Naive thymus-derived CD4-positive, alpha-beta T cell (primary cell): ENCODE measurements at regions not wholly inside any gene's neighbourhood (a gene's known extent, or its start where the extent isn't known, plus 50 kb on each side); places are given as distances from the start of the nearest gene placed in this dataset.

Experiments
- ATAC-seq: fragments of 150-1000 bp; cut with Tn5 transposase; 2 replicates; pipeline ENCODE4 v1.10.0; 2021; ENCODE audit warnings: mild to moderate bottlenecking, moderate library complexity
- CTCF ChIA-PET: fragments of 350-600 bp; sonication (Branson Sonifier 250); formaldehyde crosslinking; loops from one replicate; lab custom pipeline; 2021; ENCODE audit warnings: antibody characterized with exemption; lab: Charles Lee
- POLR2A ChIA-PET: fragments of 350-600 bp; sonication (Branson Sonifier 250); formaldehyde crosslinking; loops from one replicate; lab custom pipeline; 2021; ENCODE audit warnings: antibody characterized with exemption, inconsistent platforms; lab: Charles Lee
- DNase-seq, 9 donors: peaks; one replicate each; pipeline versions ENCODE4 v3.0.0 to v3.0.0-alpha.2; 2020 to 2022; ENCODE audit warnings: mixed read lengths in 1 of 9
- H3K27ac ChIP-seq: one replicate; pipeline ENCODE4 v1.7.0; 2013; ENCODE audit warnings: mild to moderate bottlenecking, low read depth, low read length, moderate library complexity
- H3K27me3 ChIP-seq, 2 donors: one replicate each; pipeline ENCODE4 v1.7.0; 2013; ENCODE audit warnings: low read length in 2 of 2, mild to moderate bottlenecking in 2 of 2, moderate library complexity in 2 of 2; ENCODE audit not compliant: control insufficient read depth in 2 of 2, insufficient read depth in 2 of 2
- H3K36me3 ChIP-seq, 3 experiments: 1 replicate in 2 of 3; 2 replicates in 1 of 3; pipeline ENCODE4 v1.7.0; 2013; ENCODE audit warnings: low read length in 3 of 3, mild to moderate bottlenecking in 3 of 3, moderate library complexity in 1 of 3; ENCODE audit not compliant: insufficient read depth in 3 of 3, control insufficient read depth in 2 of 3
- H3K4me1 ChIP-seq, 2 donors: one replicate each; pipeline ENCODE4 v1.7.0; 2013; ENCODE audit warnings: low read length in 2 of 2, mild to moderate bottlenecking in 2 of 2, moderate library complexity in 1 of 2; ENCODE audit not compliant: control insufficient read depth in 2 of 2, insufficient read depth in 2 of 2
- H3K4me3 ChIP-seq: 2 replicates; pipeline ENCODE4 v1.7.0; 2013; ENCODE audit warnings: mild to moderate bottlenecking, low read length
- H3K9me3 ChIP-seq, 3 experiments: 1 replicate in 2 of 3; 2 replicates in 1 of 3; pipeline ENCODE4 v1.7.0; 2013; ENCODE audit warnings: low read length in 3 of 3; ENCODE audit not compliant: control insufficient read depth in 2 of 3
- H3K27ac Mint-ChIP-seq, 9 donors: one replicate each; pipeline ENCODE4 v1.8.0; 2020 to 2022; ENCODE audit warnings: mixed read lengths in 9 of 9, mild to moderate bottlenecking in 8 of 9, moderate library complexity in 5 of 9, inconsistent platforms in 2 of 9
- H3K27me3 Mint-ChIP-seq, 5 donors: one replicate each; pipeline ENCODE4 v1.8.0; 2021 to 2022; ENCODE audit warnings: mixed read lengths in 5 of 5, mild to moderate bottlenecking in 1 of 5
- H3K36me3 Mint-ChIP-seq, 5 donors: one replicate each; pipeline ENCODE4 v1.8.0; 2020 to 2022; ENCODE audit warnings: mixed read lengths in 5 of 5, mild to moderate bottlenecking in 3 of 5, inconsistent platforms in 1 of 5
- H3K4me1 Mint-ChIP-seq, 7 donors: one replicate each; pipeline ENCODE4 v1.8.0; 2020 to 2022; ENCODE audit warnings: mixed read lengths in 7 of 7, mild to moderate bottlenecking in 3 of 7, inconsistent platforms in 1 of 7
- H3K4me3 Mint-ChIP-seq, 10 donors: one replicate each; pipeline ENCODE4 v1.8.0; 2020 to 2022; ENCODE audit warnings: mild to moderate bottlenecking in 10 of 10, mixed read lengths in 10 of 10, moderate library complexity in 6 of 10, inconsistent platforms in 2 of 10
- H3K9me3 Mint-ChIP-seq, 11 donors: one replicate each; pipeline ENCODE4 v1.8.0; 2020 to 2022; ENCODE audit warnings: mixed read lengths in 11 of 11, mild to moderate bottlenecking in 4 of 11, inconsistent platforms in 1 of 11, moderate library complexity in 1 of 11
- intact Hi-C, 2 donors: fragments of 100-400 bp; cut with micrococcal nuclease; formaldehyde crosslinking; loops; one replicate each; pipeline ENCODE4 v1.15.1; 2023

DNA sequence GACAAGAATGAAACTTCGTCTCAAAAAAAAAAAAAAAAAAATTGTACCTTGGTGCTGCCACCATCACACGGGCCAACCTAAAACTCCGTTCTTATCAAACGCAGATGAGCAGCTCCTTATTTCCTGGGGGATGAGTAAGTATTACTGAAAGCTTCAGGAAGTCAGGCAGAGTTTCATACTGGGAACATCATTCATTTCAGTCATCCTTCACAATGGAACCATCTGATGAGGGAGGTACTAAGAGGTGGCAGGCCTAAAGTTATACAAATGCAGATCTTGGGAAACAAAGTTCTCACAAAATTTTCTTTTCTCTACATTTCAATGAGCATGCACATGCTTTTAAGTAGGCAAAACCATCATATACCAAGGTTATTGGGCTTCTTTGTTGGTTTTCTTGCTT lies 636.0 kb upstream of the LMCD1 start:
- Mint-ChIP-seq H3K36me3 (no peaks in the 10 kb centered on the region), H3K9me3 (peaks cover 0 to 6% (median 2%) of the 10 kb centered on the region in 11 donors), H3K27ac (no peak overlapping the region), H3K4me1 (peaks cover 0 to 52% (median 28%) of the 10 kb centered on the region in 7 donors), H3K4me3 (no peak overlapping the region), H3K27me3 (no peaks in the 10 kb centered on the region)
- Histone ChIP-seq H3K27ac (no peak overlapping the region), H3K9me3 (no peaks in the 10 kb centered on the region), H3K27me3 (no peaks in the 10 kb centered on the region), H3K36me3 (no peaks in the 10 kb centered on the region), H3K4me3 (no peak overlapping the region), H3K4me1 (peaks cover 0 to 16% of the 10 kb centered on the region in 2 donors)
- intact Hi-C loops, result no loop called here
- ChIA-PET CTCF (no interaction called here), POLR2A (interaction anchor here (1.4 kb wide), 1 partner anchor 11 kb away, joined by 3 read pairs; no protein-coding TSS in a partner anchor)
- ATAC-seq, result no peak
- no peak for DNase-seq

DNA sequence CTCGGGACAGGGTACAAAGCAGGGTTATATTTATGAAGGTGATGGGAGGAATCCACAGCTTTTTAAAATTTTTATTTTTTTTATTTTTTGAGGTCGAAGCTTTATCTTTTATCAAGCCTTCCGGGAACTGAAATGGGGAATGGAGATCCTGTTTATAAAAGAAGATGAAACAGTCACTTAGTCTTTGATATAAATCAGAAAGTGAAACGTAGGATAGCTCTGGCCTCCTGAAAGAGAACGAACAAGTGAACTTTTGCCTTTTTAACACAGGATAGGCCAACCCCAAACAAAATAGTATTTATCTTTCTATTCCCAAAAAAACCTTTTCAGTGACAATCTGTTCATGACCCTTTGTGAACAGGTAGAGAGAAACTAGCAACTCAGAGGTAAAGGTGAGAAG lies 634.0 kb upstream of the LMCD1 start:
- peak in 4 of 9 donors; percentile 3 to 20 (median 6) for DNase-seq
- Mint-ChIP-seq H3K27me3 (no peaks in the 10 kb centered on the region), H3K9me3 (peaks cover 0 to 7% (median 2%) of the 10 kb centered on the region in 11 donors), H3K4me1 (peaks cover 0 to 46% (median 28%) of the 10 kb centered on the region in 7 donors), H3K36me3 (no peaks in the 10 kb centered on the region), H3K27ac (peak overlapping the region in 8 of 9 donors; percentile 53 to 88 (median 82)), H3K4me3 (peak overlapping the region in 7 of 10 donors; percentile 40 to 72 (median 61))
- Histone ChIP-seq H3K9me3 (no peaks in the 10 kb centered on the region), H3K4me3 (no peak overlapping the region), H3K27ac (no peak overlapping the region), H3K27me3 (no peaks in the 10 kb centered on the region), H3K4me1 (peaks cover 0 to 16% of the 10 kb centered on the region in 2 donors), H3K36me3 (no peaks in the 10 kb centered on the region)
- ChIA-PET POLR2A (interaction anchor here (1.1 kb wide), 1 partner anchor 10 kb away, joined by 4 read pairs; no protein-coding TSS in a partner anchor), CTCF (no interaction called here)
- intact Hi-C loops, result loop anchor here in 1 of 2 donors (1.0 kb wide), 1 partner anchor 10 kb away; no protein-coding TSS in a partner anchor
- ATAC-seq, result no peak

DNA sequence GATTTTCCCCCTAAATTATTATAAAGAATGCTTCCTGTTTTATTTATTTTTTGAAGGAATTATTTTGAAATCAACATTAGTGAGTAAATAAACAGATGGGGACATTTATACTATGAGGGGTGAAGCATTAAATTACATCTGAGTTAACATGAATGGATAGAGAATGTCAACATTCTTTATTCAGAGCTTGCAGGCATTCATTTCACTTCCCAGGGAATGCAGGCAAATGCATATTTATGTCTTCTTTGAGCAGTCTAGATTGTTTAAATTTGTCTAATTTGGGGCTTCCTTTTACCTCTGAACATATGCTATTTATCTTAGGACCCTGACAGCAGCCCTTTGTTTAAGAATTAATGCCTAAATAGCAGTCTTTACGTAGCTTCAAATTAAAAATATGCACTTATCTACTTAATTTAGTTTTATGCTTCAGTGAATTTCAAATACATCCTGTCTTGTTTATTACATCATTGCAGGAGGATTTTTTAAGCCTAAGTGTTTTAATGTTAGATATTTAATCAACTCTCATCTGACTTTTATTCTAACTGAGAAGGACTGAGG lies 630.5 kb upstream of the LMCD1 start:
- Mint-ChIP-seq H3K9me3 (peaks cover 0 to 22% (median 3%) of the 10 kb centered on the region in 11 donors), H3K4me1 (peaks cover 0 to 63% (median 39%) of the 10 kb centered on the region in 7 donors), H3K36me3 (no peaks in the 10 kb centered on the region), H3K27ac (no peak overlapping the region), H3K4me3 (no peak overlapping the region), H3K27me3 (no peaks in the 10 kb centered on the region)
- Histone ChIP-seq H3K4me3 (no peak overlapping the region), H3K9me3 (no peaks in the 10 kb centered on the region), H3K36me3 (no peaks in the 10 kb centered on the region), H3K4me1 (peaks cover 0 to 21% of the 10 kb centered on the region in 2 donors), H3K27ac (no peak overlapping the region), H3K27me3 (no peaks in the 10 kb centered on the region)
- no peak for DNase-seq
- POLR2A ChIA-PET, result interaction anchor here (0.6 kb wide), 1 partner anchor 128 kb away, joined by 4 read pairs; no protein-coding TSS in a partner anchor
- CTCF ChIA-PET, result no interaction called here
- ATAC-seq, result no peak
- intact Hi-C loops, result no loop called here

DNA sequence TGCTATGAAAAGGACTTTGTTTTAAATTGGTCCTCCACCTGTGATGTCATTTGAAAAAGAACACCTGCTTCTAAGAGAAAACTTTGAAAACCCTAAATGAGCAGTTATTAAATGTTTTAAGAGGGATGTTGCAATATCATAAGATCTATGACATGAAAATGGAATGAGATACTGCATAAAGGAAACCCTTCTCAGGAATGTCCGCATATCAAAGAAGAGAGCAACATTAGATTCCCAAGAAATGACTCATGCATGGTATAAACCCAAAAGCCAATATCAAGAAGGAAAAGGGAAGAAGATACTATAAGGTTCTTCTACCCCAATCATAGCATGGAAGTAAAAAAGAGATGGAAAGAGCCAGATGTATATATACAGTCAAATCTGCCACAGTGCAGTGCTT lies 627.5 kb upstream of the LMCD1 start:
- no peaks in the 10 kb centered on the region for H3K36me3 ChIP-seq
- POLR2A ChIA-PET, result no interaction called here
- Mint-ChIP-seq H3K36me3 (no peaks in the 10 kb centered on the region), H3K27ac (no peak overlapping the region), H3K9me3 (peaks cover 0 to 25% (median 10%) of the 10 kb centered on the region in 11 donors), H3K4me3 (no peak overlapping the region), H3K27me3 (no peaks in the 10 kb centered on the region), H3K4me1 (peaks cover 11 to 68% (median 37%) of the 10 kb centered on the region in 7 donors)
- ATAC-seq (no peak), DNase-seq (no peak)
- H3K9me3 ChIP-seq, result no peaks in the 10 kb centered on the region
- peaks cover 9 to 27% of the 10 kb centered on the region in 2 donors for H3K4me1 ChIP-seq
- H3K27ac ChIP-seq, result no peak overlapping the region
- no peak overlapping the region for H3K4me3 ChIP-seq
- H3K27me3 ChIP-seq, result no peaks in the 10 kb centered on the region
- intact Hi-C loops, result no loop called here
- CTCF ChIA-PET, result no interaction called here

DNA sequence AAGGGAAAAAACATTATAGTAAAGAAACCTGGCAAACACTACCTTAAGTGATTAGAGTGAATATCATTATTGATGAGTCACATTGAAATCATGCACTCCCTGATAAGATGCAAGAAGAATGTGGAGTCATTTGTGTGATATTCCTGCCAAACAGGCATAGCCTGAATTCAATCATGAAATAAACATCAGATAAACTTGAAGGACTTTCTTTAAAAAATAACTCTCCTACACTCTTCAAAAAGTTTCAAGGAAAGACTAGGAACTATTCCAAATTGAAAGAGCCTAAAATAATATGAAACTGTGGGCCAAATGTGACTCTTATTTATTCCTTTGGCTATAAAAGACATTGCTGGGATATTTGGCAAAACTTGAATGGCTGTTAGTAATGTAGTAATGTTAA lies 625.7 kb upstream of the LMCD1 start:
- ATAC-seq, result no peak
- no peaks in the 10 kb centered on the region for H3K36me3 ChIP-seq
- H3K4me1 ChIP-seq, result peaks cover 11 to 27% of the 10 kb centered on the region in 2 donors
- no peak overlapping the region for H3K4me3 ChIP-seq
- H3K27ac ChIP-seq, result no peak overlapping the region
- Mint-ChIP-seq H3K27me3 (no peaks in the 10 kb centered on the region), H3K9me3 (peaks cover 2 to 35% (median 12%) of the 10 kb centered on the region in 11 donors), H3K4me3 (no peak overlapping the region), H3K4me1 (peaks cover 11 to 72% (median 43%) of the 10 kb centered on the region in 7 donors), H3K36me3 (peaks cover 0 to 2% (median 0%) of the 10 kb centered on the region in 5 donors), H3K27ac (peak overlapping the region in 1 of 9 donors; percentile 33)
- no peaks in the 10 kb centered on the region for H3K9me3 ChIP-seq
- H3K27me3 ChIP-seq, result no peaks in the 10 kb centered on the region
- intact Hi-C loops, result loop anchor here in 1 of 2 donors (5.0 kb wide), 2 partner anchors 74 to 481 kb away; no protein-coding TSS in a partner anchor
- ChIA-PET CTCF (no interaction called here), POLR2A (no interaction called here)
- no peak for DNase-seq

DNA sequence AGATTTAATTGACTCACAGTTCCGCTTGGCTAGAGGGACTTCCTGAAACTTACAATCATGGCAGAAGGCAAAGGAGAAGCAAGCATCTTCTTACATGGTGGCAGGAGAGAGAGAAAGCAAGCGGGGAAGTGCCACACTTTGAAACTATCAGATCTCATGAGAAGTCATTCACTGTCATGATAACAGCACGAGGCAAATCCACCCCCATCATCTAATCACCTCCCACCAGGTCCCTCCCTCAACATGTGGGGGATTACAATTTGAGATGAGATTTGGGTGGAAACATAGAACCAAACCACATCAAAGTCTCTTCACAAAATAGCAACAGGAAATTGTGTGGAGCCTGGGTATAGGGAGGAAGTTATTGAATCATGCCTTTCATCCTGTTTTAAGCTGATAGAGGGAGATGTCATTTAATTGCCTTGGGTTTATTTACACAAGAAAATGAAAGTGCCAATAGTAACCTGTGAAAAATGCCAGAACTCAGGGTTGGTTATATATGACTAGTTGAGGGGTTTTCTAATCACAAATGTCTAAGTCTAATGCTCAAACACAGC lies 624.8 kb upstream of the LMCD1 start:
- peak; percentile 89 for ATAC-seq
- Mint-ChIP-seq H3K36me3 (peaks cover 0 to 5% (median 0%) of the 10 kb centered on the region in 5 donors), H3K4me1 (peaks cover 9 to 81% (median 51%) of the 10 kb centered on the region in 7 donors), H3K9me3 (peaks cover 2 to 38% (median 14%) of the 10 kb centered on the region in 11 donors), H3K27ac (peak overlapping the region; percentile 79 to 97 (median 88)), H3K4me3 (peak overlapping the region; percentile 52 to 87 (median 68)), H3K27me3 (no peaks in the 10 kb centered on the region)
- Histone ChIP-seq H3K27me3 (no peaks in the 10 kb centered on the region), H3K9me3 (no peaks in the 10 kb centered on the region), H3K4me3 (no peak overlapping the region), H3K36me3 (no peaks in the 10 kb centered on the region), H3K27ac (peak overlapping the region; percentile 27), H3K4me1 (peaks cover 11 to 27% of the 10 kb centered on the region in 2 donors)
- DNase-seq, result peak in 8 of 9 donors; percentile 23 to 92 (median 82)
- intact Hi-C loops, result loop anchor here in 1 of 2 donors (1.0 to 5.0 kb wide), 3 partner anchors 10 to 480 kb away; no protein-coding TSS in a partner anchor
- ChIA-PET POLR2A (interaction anchor here (1.2 to 1.4 kb wide), 2 partner anchors 9 to 10 kb away, joined by 3 to 4 read pairs; no protein-coding TSS in a partner anchor), CTCF (no interaction called here)
